Tibial nerve (tissue), 4 donors: ENCODE measurements at regions not wholly inside any gene's neighbourhood (a gene's known extent, or its start where the extent isn't known, plus 50 kb on each side); places are given as distances from the start of the nearest gene placed in this dataset.

Source experiments
- CTCF ChIP-seq, 5 experiments: fragments of 200-600 bp in 3 of 5; fragments of 450-650 bp in 2 of 5; sonication (generic) in 3 of 5; IDR thresholded peaks; one replicate each; pipeline ENCODE4 v1.5.1; 2016 to 2019; ENCODE audit warnings: antibody characterized with exemption in 5 of 5, mild to moderate bottlenecking in 3 of 5, moderate library complexity in 2 of 5
- EP300 ChIP-seq, 2 donors: sonication (generic); formaldehyde crosslinking; IDR thresholded peaks; one replicate each; pipeline ENCODE4 v1.6.1; 2017; ENCODE audit warnings: antibody characterized with exemption in 2 of 2, mild to moderate bottlenecking in 1 of 2
- POLR2A ChIP-seq, 2 donors: fragments of 450-650 bp; IDR thresholded peaks; one replicate each; pipeline ENCODE4 v1.6.1; 2017; ENCODE audit warnings: antibody characterized with exemption in 2 of 2, mild to moderate bottlenecking in 2 of 2, moderate library complexity in 2 of 2

GRCh38 chr2:49618491-49618890 is 464.2 kb upstream of the FSHR start:
- no peak for TF ChIP-seq CTCF (IDR thresholded peaks at IDR 0.05)
- TF ChIP-seq POLR2A (IDR thresholded peaks at IDR 0.05) = no peak
- no peak for TF ChIP-seq EP300 (IDR thresholded peaks at IDR 0.05)
